H1 (cell line): ENCODE measurements at regions not wholly inside any gene's neighbourhood (a gene's known extent, or its start where the extent isn't known, plus 50 kb on each side); places are given as distances from the start of the nearest gene placed in this dataset.

Experiments used
- CTCF ChIA-PET: fragments of 300-600 bp; sonication (Branson Sonifier 250); formaldehyde crosslinking; loops from one replicate; lab custom pipeline; 2021; ENCODE audit not compliant: partially characterized antibody; lab: Charles Lee
- POLR2A ChIA-PET: fragments of 300-600 bp; sonication (Branson Sonifier 250); formaldehyde crosslinking; loops from one replicate; lab custom pipeline; 2021; ENCODE audit warnings: inconsistent platforms; ENCODE audit not compliant: partially characterized antibody; lab: Charles Lee
- DNase-seq, 2 experiments: peaks; one replicate each; pipeline versions ENCODE4 v3.0.0 to v3.0.0-alpha.2; 2010 to 2022; ENCODE audit warnings: low spot score in 2 of 2, low read depth in 1 of 2, mixed read lengths in 1 of 2
- FAIRE-seq: peaks from 2 replicates; lab custom pipeline; 2011; peaks lifted over from hg19 to GRCh38; lab: Jason Lieb, UNC
- H2AFZ ChIP-seq: 2 replicates; pipeline ENCODE4 v1.8.1; 2012; ENCODE audit warnings: low read length, inconsistent platforms
- H2AK5ac ChIP-seq: 2 replicates; pipeline ENCODE4 v1.6.1; 2013; ENCODE audit warnings: low read depth, low read length
- H2BK120ac ChIP-seq: replicated peaks from 2 replicates; pipeline ENCODE3; 2013; ENCODE audit warnings: low read depth, low read length, inconsistent platforms
- H2BK12ac ChIP-seq: 2 replicates; pipeline ENCODE4 v1.6.1; 2013; ENCODE audit warnings: low read depth, low read length
- H2BK15ac ChIP-seq: 2 replicates; pipeline ENCODE4 v1.6.1; 2013; ENCODE audit warnings: low read length
- H2BK20ac ChIP-seq: 2 replicates; pipeline ENCODE4 v1.6.1; 2013; ENCODE audit warnings: low read length
- H2BK5ac ChIP-seq: 2 replicates; pipeline ENCODE4 v1.6.1; 2013; ENCODE audit warnings: low read depth, low read length
- H3K14ac ChIP-seq: 2 replicates; pipeline ENCODE4 v1.6.1; 2013; ENCODE audit warnings: inconsistent platforms; ENCODE audit not compliant: insufficient read length
- H3K18ac ChIP-seq: 2 replicates; pipeline ENCODE4 v1.6.1; 2013; ENCODE audit warnings: low read length; ENCODE audit errors: extremely low read depth
- H3K23ac ChIP-seq: 2 replicates; pipeline ENCODE4 v1.6.1; 2013; ENCODE audit warnings: inconsistent platforms; ENCODE audit not compliant: insufficient read length
- H3K23me2 ChIP-seq: 2 replicates; pipeline ENCODE4 v1.6.1; 2013; ENCODE audit warnings: low read depth, low read length
- H3K27ac ChIP-seq: 2 replicates; pipeline ENCODE4 v1.6.1; 2011; ENCODE audit warnings: low read depth, low read length, inconsistent platforms
- H3K27me3 ChIP-seq, 4 experiments: replicated peaks in 1 of 4; 1 replicate in 1 of 4; 2 replicates in 3 of 4; pipeline versions ENCODE4 v1.6.1 to v1.8.1; 2011 to 2013; ENCODE audit warnings: low read length in 3 of 4, mild to moderate bottlenecking in 3 of 4, inconsistent platforms in 2 of 4, mixed read lengths in 2 of 4, moderate library complexity in 1 of 4; ENCODE audit not compliant: control insufficient read depth in 3 of 4, insufficient read depth in 3 of 4; ENCODE audit errors: extremely low read depth in 1 of 4
- H3K36me3 ChIP-seq, 4 experiments: 2 replicates each; pipeline versions ENCODE4 v1.6.1 to v1.8.1; 2011 to 2013; ENCODE audit warnings: mild to moderate bottlenecking in 4 of 4, low read length in 3 of 4, moderate library complexity in 2 of 4, control low read depth in 1 of 4, inconsistent platforms in 1 of 4; ENCODE audit not compliant: insufficient read depth in 4 of 4, control insufficient read depth in 2 of 4
- H3K4ac ChIP-seq: replicated peaks from 2 replicates; pipeline ENCODE3; 2013; ENCODE audit warnings: low read length, low read depth, mixed read lengths, inconsistent platforms; ENCODE audit not compliant: insufficient read length
- H3K4me1 ChIP-seq, 4 experiments: replicated peaks in 1 of 4; 1 replicate in 1 of 4; 2 replicates in 3 of 4; pipeline versions ENCODE4 v1.6.1 to v1.8.1; 2011 to 2013; ENCODE audit warnings: low read length in 3 of 4, inconsistent platforms in 2 of 4, mixed read lengths in 1 of 4; ENCODE audit not compliant: insufficient read depth in 4 of 4, control insufficient read depth in 3 of 4
- H3K4me2 ChIP-seq, 2 experiments: 2 replicates each; pipeline versions ENCODE4 v1.6.1 to v1.8.1; 2011 to 2013; ENCODE audit warnings: low read depth in 2 of 2, low read length in 2 of 2, control low read depth in 1 of 2, inconsistent platforms in 1 of 2, mild to moderate bottlenecking in 1 of 2; ENCODE audit not compliant: insufficient read depth in 1 of 2
- H3K4me3 ChIP-seq, 4 experiments: fragments of 200-600, 300-600 bp in 1 of 4; sonication (generic), shearing (Covaris generic), sonication (Bioruptor Twin) in 1 of 4; 2 replicates each; pipeline versions ENCODE4 v1.5.1 to v1.8.1; 2011 to 2016; ENCODE audit warnings: low read length in 4 of 4, low read depth in 3 of 4, control low read depth in 2 of 4, inconsistent platforms in 2 of 4, mild to moderate bottlenecking in 2 of 4, mixed read lengths in 1 of 4, moderate library complexity in 1 of 4; ENCODE audit not compliant: insufficient read depth in 2 of 4; ENCODE audit errors: extremely low read depth in 1 of 4
- H3K56ac ChIP-seq: replicated peaks from 2 replicates; pipeline ENCODE3; 2013; ENCODE audit warnings: low read depth, mild to moderate bottlenecking, mixed read lengths, low read length, inconsistent platforms; ENCODE audit not compliant: insufficient read length
- H3K79me1 ChIP-seq: 2 replicates; pipeline ENCODE4 v1.6.1; 2013; ENCODE audit warnings: low read depth, low read length, control low read depth
- H3K79me2 ChIP-seq, 2 experiments: 2 replicates each; pipeline versions ENCODE4 v1.6.1 to v1.8.1; 2012 to 2013; ENCODE audit warnings: low read length in 2 of 2, mild to moderate bottlenecking in 2 of 2, inconsistent platforms in 1 of 2; ENCODE audit not compliant: insufficient read depth in 2 of 2, control insufficient read depth in 1 of 2
- H3K9ac ChIP-seq, 4 experiments: replicated peaks in 1 of 4; 1 replicate in 1 of 4; 2 replicates in 3 of 4; pipeline versions ENCODE4 v1.6.1 to v1.8.1; 2011 to 2013; ENCODE audit warnings: low read depth in 3 of 4, low read length in 3 of 4, control low read depth in 2 of 4, mild to moderate bottlenecking in 2 of 4, moderate library complexity in 2 of 4, inconsistent platforms in 1 of 4; ENCODE audit errors: extremely low read depth in 1 of 4
- H3K9me3 ChIP-seq, 2 experiments: 2 replicates each; pipeline versions ENCODE4 v1.6.1 to v1.8.1; 2012 to 2013; ENCODE audit warnings: mild to moderate bottlenecking in 2 of 2, moderate library complexity in 2 of 2, control low read depth in 1 of 2, inconsistent platforms in 1 of 2, low read depth in 1 of 2, low read length in 1 of 2, mixed read lengths in 1 of 2; ENCODE audit not compliant: insufficient read depth in 2 of 2
- H4K20me1 ChIP-seq, 2 experiments: replicated peaks in 1 of 2; 2 replicates each; pipeline versions ENCODE3 to v1.8.1; 2011 to 2013; ENCODE audit warnings: inconsistent platforms in 2 of 2, low read length in 2 of 2, mild to moderate bottlenecking in 1 of 2; ENCODE audit not compliant: insufficient read depth in 2 of 2, control insufficient read depth in 1 of 2
- H4K5ac ChIP-seq: 2 replicates; pipeline ENCODE4 v1.6.1; 2013; ENCODE audit warnings: low read length, low read depth, mixed read lengths, inconsistent platforms; ENCODE audit not compliant: insufficient read length
- H4K8ac ChIP-seq: 2 replicates; pipeline ENCODE4 v1.8.0; 2013; ENCODE audit warnings: mild to moderate bottlenecking, moderate library complexity, low read length, inconsistent platforms; ENCODE audit not compliant: insufficient read depth; ENCODE audit errors: extremely low read depth
- H4K91ac ChIP-seq: replicated peaks from 2 replicates; pipeline ENCODE3; 2013; ENCODE audit warnings: low read length, mixed read lengths, inconsistent platforms; ENCODE audit not compliant: insufficient read length
- BACH1 ChIP-seq: IDR thresholded peaks from 2 replicates; pipeline ENCODE4 v1.6.1; 2012; ENCODE audit warnings: low read length, improper control_type of control experiment
- CEBPB ChIP-seq: IDR thresholded peaks from 2 replicates; pipeline ENCODE4 v1.6.1; 2012; ENCODE audit warnings: low read depth, low read length
- CTCF ChIP-seq, 3 experiments: IDR thresholded peaks; 1 replicate in 2 of 3; 2 replicates in 1 of 3; pipeline versions ENCODE4 v1.5.1 to v1.6.1; 2011; ENCODE audit warnings: low read length in 3 of 3, mild to moderate bottlenecking in 3 of 3, inconsistent platforms in 2 of 3, low read depth in 1 of 3, moderate library complexity in 1 of 3; ENCODE audit not compliant: insufficient read depth in 1 of 3; ENCODE audit errors: control extremely low read depth in 1 of 3
- EGR1 ChIP-seq: IDR thresholded peaks from 2 replicates; pipeline ENCODE4 v1.6.1; 2011; ENCODE audit warnings: low read depth, low read length, borderline replicate concordance
- GABPA ChIP-seq: IDR thresholded peaks from 2 replicates; pipeline ENCODE4 v1.6.1; 2011; ENCODE audit warnings: mild to moderate bottlenecking, low read length, moderate library complexity, borderline replicate concordance; ENCODE audit not compliant: insufficient read depth
- JUND ChIP-seq: IDR thresholded peaks from 2 replicates; pipeline ENCODE4 v1.6.1; 2011; ENCODE audit warnings: mild to moderate bottlenecking, improper control_type of control experiment, low read length
- SAP30 ChIP-seq: fragments of 300-600 bp; sonication (generic); IDR thresholded peaks from 2 replicates; pipeline ENCODE4 v1.7.1; 2012; ENCODE audit warnings: low read length, moderate library complexity, mild to moderate bottlenecking, inconsistent platforms; ENCODE audit not compliant: insufficient read depth, insufficient replicate concordance
- YY1 ChIP-seq: IDR thresholded peaks from 2 replicates; pipeline ENCODE4 v1.6.1; 2011; ENCODE audit warnings: low read depth, mild to moderate bottlenecking, low read length
- WGBS, 2 experiments: shearing (Covaris generic) in 1 of 2; methylation state at CpG; one replicate each; pipeline versions ENCODE4 v1.1.6 to v1.1.7; 2013 to 2015; ENCODE audit warnings: low lambda C conversion rate in 2 of 2, mixed read lengths in 2 of 2, inconsistent platforms in 1 of 2, low coverage in 1 of 2, missing lambda C conversion rate in 1 of 2; ENCODE audit not compliant: insufficient replicate concordance in 2 of 2, insufficient coverage in 1 of 2, insufficient read length in 1 of 2; ENCODE audit errors: extremely low coverage in 1 of 2, missing lambda C conversion rate in 1 of 2; 5-methylcytosine and 5-hydroxymethylcytosine counted together

GRCh38 chr2:129829588-129829987 lies 149.9 kb upstream of the RAB6C start:
- no peak for TF ChIP-seq BACH1
- no peak for TF ChIP-seq GABPA
- no peak for TF ChIP-seq JUND
- no peak for TF ChIP-seq SAP30
- no peak for TF ChIP-seq YY1
- TF ChIP-seq CEBPB: no peak
- TF ChIP-seq EGR1: no peak
- no peak for TF ChIP-seq CTCF (IDR thresholded peaks at IDR 0.05; ENCODE audit: control extremely low read depth in 1 of 3, insufficient read depth in 1 of 3, low read depth in 1 of 3, low read length in 3 of 3)
- no peaks in the 10 kb centered on the region for H3K27me3 ChIP-seq
- H3K4me2 ChIP-seq: no peak overlapping the region
- H3K4ac ChIP-seq: no peak overlapping the region
- H3K23me2 ChIP-seq: no peaks in the 10 kb centered on the region
- H2BK5ac ChIP-seq: no peak overlapping the region
- H3K27ac ChIP-seq: no peak overlapping the region
- no peaks in the 10 kb centered on the region for H4K20me1 ChIP-seq
- H2BK15ac ChIP-seq: no peak overlapping the region
- no peak overlapping the region for H3K18ac ChIP-seq
- H4K8ac ChIP-seq: no peak overlapping the region
- no peak overlapping the region for H3K4me3 ChIP-seq
- H2BK20ac ChIP-seq: no peak overlapping the region
- H3K9me3 ChIP-seq: peaks cover 2 to 12% of the 10 kb centered on the region in 2 experiments; a peak in 3 of 4 replicates
- DNase-seq (no peak), FAIRE-seq (no peak)
- no peaks in the 10 kb centered on the region for H3K79me2 ChIP-seq
- no peak overlapping the region for H4K5ac ChIP-seq
- no peak overlapping the region for H2AK5ac ChIP-seq
- H2BK12ac ChIP-seq: no peak overlapping the region
- H3K36me3 ChIP-seq: no peaks in the 10 kb centered on the region
- 97% methylated on average over 3 of the region's 3 CpGs; no CpG with 5 or more reads in 1 of the 2 experiments for WGBS, 2 experiments
- H2BK120ac ChIP-seq: no peak overlapping the region
- no peak overlapping the region for H3K56ac ChIP-seq
- no peak overlapping the region for H3K23ac ChIP-seq
- ChIA-PET CTCF (no interaction called here), POLR2A (no interaction called here)
- H2AFZ ChIP-seq: no peak overlapping the region
- H3K4me1 ChIP-seq: peaks cover 0 to 8% (median 2%) of the 10 kb centered on the region in 4 experiments; a peak in 5 of 7 replicates
- H3K9ac ChIP-seq: no peak overlapping the region
- no peaks in the 10 kb centered on the region for H3K79me1 ChIP-seq
- H3K14ac ChIP-seq: no peak overlapping the region
- H4K91ac ChIP-seq: no peak overlapping the region
